OCI-LY7 (cell line): ENCODE measurements at regions not wholly inside any gene's neighbourhood (a gene's known extent, or its start where the extent isn't known, plus 50 kb on each side); places are given as distances from the start of the nearest gene placed in this dataset.
"Not testable (repeated sequence)": the region's sequence is repeated elsewhere in the genome, so short reads cannot be mapped to it uniquely, and the experiment has no call there.

Source experiments
- BruUV-seq: library from RNA; stranded (reverse); fragments of 400-500 nt; replicated peaks from 2 replicates; lab custom pipeline; 2021; lab: Mats Ljungman, UMichigan
- CTCF ChIA-PET: fragments of 300-600 bp; sonication (Branson Sonifier 250); formaldehyde crosslinking; loops from one replicate; lab custom pipeline; 2022; ENCODE audit warnings: antibody characterized with exemption; ENCODE audit not compliant: unreplicated experiment; lab: Charles Lee
- POLR2A ChIA-PET: fragments of 300-600 bp; sonication (Branson Sonifier 250); formaldehyde crosslinking; loops from one replicate; lab custom pipeline; 2022; ENCODE audit warnings: antibody characterized with exemption; lab: Charles Lee
- DNase-seq: peaks from one replicate; pipeline ENCODE4 v3.0.0-alpha.2; 2015; ENCODE audit warnings: low spot score
- H2AFZ ChIP-seq: fragments of 200-600 bp; sonication (generic), shearing (Covaris generic); 2 replicates; pipeline ENCODE4 v1.6.1; 2014; ENCODE audit warnings: mild to moderate bottlenecking, antibody characterized with exemption, low read length, moderate library complexity
- H3K27ac ChIP-seq: fragments of 200-600 bp; sonication (generic); 2 replicates; pipeline ENCODE4 v1.5.1; 2014; ENCODE audit warnings: mixed run types, low read depth, mild to moderate bottlenecking, moderate library complexity, low read length, inconsistent platforms; ENCODE audit not compliant: poor library complexity, severe bottlenecking
- H3K36me3 ChIP-seq: fragments of 200-600 bp; sonication (generic); 2 replicates; pipeline ENCODE4 v1.6.1; 2014; ENCODE audit warnings: mild to moderate bottlenecking, antibody characterized with exemption, low read length, moderate library complexity, mixed read lengths; ENCODE audit not compliant: insufficient read depth
- H3K4me1 ChIP-seq: fragments of 200-600 bp; sonication (generic); 2 replicates; pipeline ENCODE4 v1.5.1; 2014; ENCODE audit warnings: mild to moderate bottlenecking, low read length; ENCODE audit not compliant: insufficient read depth, poor library complexity, severe bottlenecking
- H3K4me2 ChIP-seq: fragments of 200-600 bp; sonication (generic); 2 replicates; pipeline ENCODE4 v1.6.1; 2014; ENCODE audit warnings: mild to moderate bottlenecking, low read length
- H3K4me3 ChIP-seq: fragments of 200-600 bp; sonication (generic); 2 replicates; pipeline ENCODE4 v1.5.1; 2014; ENCODE audit warnings: mild to moderate bottlenecking, low read depth, low read length; ENCODE audit not compliant: poor library complexity, severe bottlenecking
- H3K79me2 ChIP-seq: fragments of 200-600 bp; sonication (generic); 2 replicates; pipeline ENCODE4 v1.6.1; 2016; ENCODE audit warnings: low read depth, mild to moderate bottlenecking, low read length, moderate library complexity, mixed read lengths; ENCODE audit not compliant: insufficient read depth
- H3K9me2 ChIP-seq: fragments of 200-600 bp; sonication (generic); 2 replicates; pipeline ENCODE4 v1.6.1; 2016; ENCODE audit warnings: mild to moderate bottlenecking, low read length, mixed read lengths; ENCODE audit not compliant: insufficient read depth
- H3K9me3 ChIP-seq: fragments of 200-600 bp; sonication (generic); 2 replicates; pipeline ENCODE4 v1.6.1; 2014; ENCODE audit warnings: mild to moderate bottlenecking, mixed run types, low read length, mixed read lengths
- H4K20me1 ChIP-seq: fragments of 200-600 bp; sonication (generic); 2 replicates; pipeline ENCODE4 v1.6.1; 2014; ENCODE audit warnings: mild to moderate bottlenecking, antibody characterized with exemption, low read length, moderate library complexity, mixed read lengths; ENCODE audit not compliant: insufficient read depth
- CTCF ChIP-seq: fragments of 200-600 bp; sonication (generic); conservative IDR thresholded peaks from 2 replicates; pipeline ENCODE4 v1.5.1; 2014; ENCODE audit warnings: mild to moderate bottlenecking, antibody characterized with exemption, low read length, moderate library complexity, mixed read lengths
- EZH2phosphoT487 ChIP-seq: fragments of 200-600 bp; sonication (generic); IDR thresholded peaks from 2 replicates; pipeline ENCODE4 v1.6.1; 2018; ENCODE audit warnings: low read depth, borderline replicate concordance, mild to moderate bottlenecking, mixed run types, antibody characterized with exemption, low read length, moderate library complexity, mixed read lengths
- intact Hi-C: fragments of 100-400 bp; cut with micrococcal nuclease; formaldehyde crosslinking; loops from one replicate; pipeline ENCODE4 v1.10.0; 2022; ENCODE audit not compliant: unreplicated experiment

- Histone ChIP-seq H3K27ac (no peak overlapping the region), H2AFZ (no peak overlapping the region), H3K79me2 (no peaks in the 10 kb centered on the region), H3K4me1 (no peaks in the 10 kb centered on the region), H3K36me3 (no peaks in the 10 kb centered on the region), H3K4me2 (no peak overlapping the region), H4K20me1 (no peaks in the 10 kb centered on the region), H3K4me3 (no peak overlapping the region), H3K9me2 (no peaks in the 10 kb centered on the region), H3K9me3 (no peaks in the 10 kb centered on the region)
- no peak for DNase-seq
- intact Hi-C loops = no loop called here
- ChIA-PET POLR2A (no interaction called here), CTCF (no interaction called here)
- no TSS peak for BruUV-seq
- TF ChIP-seq CTCF (no peak), EZH2phosphoT487 (no peak)
Measured at GRCh38 chr4:127335073-127335620, 297.6 kb upstream of the INTU start.

GRCh38 chr4:127335732-127336131 is 297.0 kb upstream of the INTU start:
- Histone ChIP-seq H3K9me2 (no peaks in the 10 kb centered on the region), H3K36me3 (no peaks in the 10 kb centered on the region), H3K79me2 (no peaks in the 10 kb centered on the region), H3K27ac (no peak overlapping the region), H4K20me1 (no peaks in the 10 kb centered on the region), H3K9me3 (no peaks in the 10 kb centered on the region), H3K4me2 (no peak overlapping the region), H3K4me1 (no peaks in the 10 kb centered on the region), H2AFZ (no peak overlapping the region), H3K4me3 (no peak overlapping the region)
- no peak for DNase-seq
- TF ChIP-seq EZH2phosphoT487 (no peak), CTCF (no peak)
- no TSS peak for BruUV-seq
- ChIA-PET CTCF (no interaction called here), POLR2A (no interaction called here)
- intact Hi-C loops = no loop called here

GRCh38 chr4:127343123-127343522 is 289.6 kb upstream of the INTU start:
- DNase-seq, POLR2A ChIA-PET, H3K4me2 ChIP-seq, H3K4me1 ChIP-seq, H3K9me3 ChIP-seq, intact Hi-C loops, H3K36me3 ChIP-seq, BruUV-seq, H3K4me3 ChIP-seq, H3K79me2 ChIP-seq, CTCF ChIA-PET, H4K20me1 ChIP-seq, H2AFZ ChIP-seq, H3K27ac ChIP-seq, H3K9me2 ChIP-seq: not testable (repeated sequence)
